ENCODE measurements at regions not wholly inside any gene's neighbourhood (a gene's known extent, or its start where the extent isn't known, plus 50 kb on each side); places are given as distances from the start of the nearest gene placed in this dataset.

- TF ChIP-seq CTCF (IDR thresholded peaks at IDR 0.05) = no peak
Measured at GRCh38 chr2:120470041-120470965, 124.4 kb downstream of the INHBB start.

- no peak for TF ChIP-seq CTCF (IDR thresholded peaks at IDR 0.05)
Measured at GRCh38 chr2:120471166-120471565, 125.2 kb downstream of the INHBB start.

GRCh38 chr2:120472031-120472430, 126.1 kb downstream of the INHBB start:
- no peak for TF ChIP-seq CTCF (IDR thresholded peaks at IDR 0.05)

- TF ChIP-seq CTCF (IDR thresholded peaks at IDR 0.05) = no peak
Measured at GRCh38 chr2:120472891-120473309, 127.0 kb downstream of the INHBB start.

GRCh38 chr2:120473522-120474271, 127.8 kb downstream of the INHBB start:
- no peak for TF ChIP-seq CTCF (IDR thresholded peaks at IDR 0.05)

- no peak for TF ChIP-seq CTCF (IDR thresholded peaks at IDR 0.05)
Measured at GRCh38 chr2:120474486-120474885, 128.6 kb downstream of the INHBB start.

GRCh38 chr2:120476141-120476540, 130.2 kb downstream of the INHBB start:
- TF ChIP-seq CTCF (IDR thresholded peaks at IDR 0.05) = no peak
